HK-2 (cell line): ENCODE measurements at regions not wholly inside any gene's neighbourhood (a gene's known extent, or its start where the extent isn't known, plus 50 kb on each side); places are given as distances from the start of the nearest gene placed in this dataset.
"Not testable (repeated sequence)": the region's sequence is repeated elsewhere in the genome, so short reads cannot be mapped to it uniquely, and the experiment has no call there.

ENCODE experiments used
- DNase-seq: peaks from one replicate; pipeline ENCODE4 v3.0.0-alpha.2; 2018; ENCODE audit not compliant: unreplicated experiment

DNA sequence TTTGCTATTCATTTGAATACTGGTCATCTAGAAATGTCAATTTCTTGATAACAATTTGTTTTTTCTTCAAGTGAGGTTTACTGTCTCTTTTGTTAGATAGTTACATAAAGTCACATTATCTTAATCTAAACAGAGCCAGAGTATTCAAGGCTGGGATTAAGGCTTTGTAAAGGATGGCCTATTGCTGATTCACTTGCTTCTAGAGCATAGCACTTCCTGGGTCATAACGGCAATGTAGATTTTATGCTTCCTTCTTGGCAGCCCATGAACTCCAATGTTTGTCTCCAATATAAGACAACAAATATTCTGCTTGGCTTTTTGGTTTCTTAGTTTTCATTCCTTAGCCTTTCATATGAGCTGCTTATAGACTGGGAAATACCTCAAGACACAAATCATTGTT lies 2007.9 kb upstream of the CDH6 start:
- no peak for DNase-seq

DNA sequence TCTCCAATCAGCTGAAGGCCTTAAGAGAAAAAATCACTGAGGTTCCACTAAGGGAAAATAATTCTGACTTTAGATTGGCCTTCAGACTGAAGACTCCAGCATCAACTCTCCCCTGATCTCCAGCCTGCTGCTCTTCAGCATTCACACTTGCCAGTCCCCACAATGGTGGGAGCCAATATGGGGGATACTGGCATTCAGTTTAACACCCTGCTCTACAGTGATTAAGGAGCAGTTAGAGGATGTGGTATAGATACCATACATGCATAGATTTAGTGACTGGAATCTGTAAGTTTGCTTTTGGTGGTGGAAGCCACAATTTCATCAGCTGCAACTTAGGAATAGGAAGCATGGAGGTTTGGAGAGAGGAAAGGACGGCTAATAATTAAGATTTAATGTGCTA lies 2017.7 kb upstream of the CDH6 start:
- DNase-seq = no peak

DNA sequence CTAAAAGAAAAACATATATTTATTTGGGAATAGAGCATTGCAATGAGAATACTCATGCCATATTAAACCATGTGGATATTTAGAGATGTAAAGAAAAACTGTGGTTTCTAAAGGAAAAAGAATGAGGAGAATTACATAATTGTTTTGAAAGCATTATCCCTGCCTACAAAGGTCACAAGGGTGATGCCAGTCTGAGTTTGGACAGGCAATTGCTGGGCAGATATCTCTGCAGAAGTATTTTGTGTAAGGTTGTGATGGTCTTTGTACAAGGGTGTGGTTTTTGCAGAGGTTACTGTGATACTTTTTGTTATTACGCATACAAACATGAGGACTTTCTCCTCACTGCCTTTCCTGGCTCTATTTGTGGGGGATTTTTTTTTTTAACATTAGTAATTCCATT lies 2022.9 kb upstream of the CDH6 start:
- no peak for DNase-seq

DNA sequence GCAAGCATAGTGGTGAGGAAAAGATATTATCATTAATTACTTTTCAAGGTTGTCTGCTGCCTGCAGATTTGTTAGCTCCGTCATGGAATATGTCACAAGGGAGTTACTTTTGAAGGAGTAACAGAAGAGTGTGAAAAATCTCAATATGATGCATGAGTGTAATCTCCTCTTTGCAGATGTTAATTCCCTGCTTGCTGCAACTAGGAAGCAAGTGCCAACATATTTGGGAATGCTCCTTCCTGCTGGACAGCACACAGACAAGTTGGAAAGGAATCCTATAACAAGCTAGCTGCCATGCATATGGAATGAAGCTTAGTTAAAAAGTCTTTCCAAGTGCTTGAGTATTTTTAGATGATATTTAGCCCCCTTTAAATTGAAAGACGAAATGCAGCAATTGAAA lies 2023.6 kb upstream of the CDH6 start:
- no peak for DNase-seq

DNA sequence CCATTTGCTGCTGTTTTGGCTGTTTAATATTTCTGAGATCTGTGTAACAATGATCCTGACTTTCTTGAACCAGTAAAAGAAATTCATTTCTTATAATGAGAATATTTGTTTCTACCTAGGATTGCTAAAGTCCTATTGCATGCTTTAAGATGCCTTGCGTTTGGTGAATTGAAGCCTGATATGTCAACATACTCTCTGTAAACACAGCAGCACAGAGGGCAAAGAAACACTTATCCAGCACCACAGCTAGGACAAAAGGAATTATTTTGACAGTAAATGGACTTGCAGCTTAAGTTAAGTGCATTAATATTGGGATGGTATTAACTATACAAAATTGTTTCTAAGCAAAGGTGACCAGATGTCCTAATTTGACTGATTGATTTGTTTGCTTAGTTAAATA lies 2031.2 kb upstream of the CDH6 start:
- no peak for DNase-seq

DNA sequence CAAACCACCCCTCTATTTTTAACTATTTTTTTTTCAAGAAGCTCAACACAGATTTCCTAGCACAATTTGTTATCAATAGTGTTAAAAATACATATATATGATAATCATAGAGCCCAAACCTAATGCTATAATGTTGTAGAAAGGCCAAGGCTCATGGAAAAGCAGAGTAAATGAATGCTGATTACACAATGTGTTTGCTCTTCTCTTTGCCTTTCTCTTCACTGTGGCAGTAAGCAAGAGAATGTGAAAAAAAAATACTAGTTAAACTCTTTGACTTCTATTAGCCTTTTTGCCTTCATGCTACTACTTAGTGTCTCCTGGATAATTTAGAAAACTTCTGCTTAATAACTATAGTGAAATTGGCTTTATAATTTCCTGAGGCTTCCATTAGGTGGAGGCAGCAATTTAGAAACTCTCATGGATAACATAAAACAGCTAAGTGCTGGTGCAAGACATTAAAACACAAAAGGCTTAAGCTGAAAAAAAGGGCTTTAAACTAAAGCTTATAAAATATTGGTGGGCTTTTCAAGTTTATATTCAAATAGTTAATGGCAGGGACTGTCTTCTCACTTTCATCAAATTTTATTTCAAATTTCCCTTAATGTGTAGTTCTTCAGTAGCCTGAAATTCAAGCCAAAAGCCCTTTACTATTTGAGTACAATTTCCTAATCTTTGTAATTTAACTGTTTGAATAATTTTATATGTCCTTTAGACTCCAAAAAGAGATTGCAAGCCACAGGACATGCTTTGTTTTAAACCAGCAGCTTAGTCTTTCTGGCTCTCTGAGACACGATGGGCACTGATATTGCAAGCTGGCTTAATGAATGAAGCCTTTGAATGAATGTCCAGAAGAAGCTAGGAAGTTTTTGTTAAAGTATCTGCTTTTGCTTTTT lies 2031.8 kb upstream of the CDH6 start:
- DNase-seq = no peak

DNA sequence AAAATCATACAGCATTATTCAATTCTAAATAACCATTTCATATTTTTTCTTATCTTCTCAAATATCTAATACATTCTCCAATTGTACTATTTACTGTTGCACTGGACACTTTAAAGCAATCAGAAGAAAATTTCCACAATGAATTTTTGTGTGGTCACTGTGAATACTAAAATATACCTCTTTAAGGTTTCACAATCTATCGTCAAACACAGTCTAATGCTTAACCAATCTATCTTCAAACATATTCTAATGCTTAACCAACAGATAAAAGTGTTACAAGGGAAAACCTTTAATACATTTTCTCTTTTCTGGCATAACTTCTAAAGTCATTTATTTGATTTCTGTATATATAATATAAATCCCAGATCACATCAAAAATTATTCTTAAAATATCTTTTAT lies 2035.5 kb upstream of the CDH6 start:
- DNase-seq = no peak

DNA sequence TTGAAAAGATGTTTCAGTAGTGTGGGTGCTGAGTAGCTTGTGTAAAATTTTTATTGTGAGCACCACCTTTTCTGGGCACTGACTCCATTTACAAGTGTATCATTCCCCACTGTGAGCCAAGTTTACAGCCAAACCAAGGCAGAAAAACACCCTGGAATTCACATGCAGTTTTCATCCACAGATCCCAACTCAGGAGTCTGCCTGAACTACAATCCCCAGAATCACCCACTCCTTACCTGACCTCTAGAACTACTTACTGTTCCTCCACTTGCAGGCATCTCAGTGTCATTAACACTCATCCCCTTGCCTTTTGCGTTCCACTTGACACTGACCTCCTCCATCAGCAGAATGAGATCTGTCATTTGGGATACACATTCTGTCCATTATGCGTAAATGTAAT lies 2042.6 kb upstream of the CDH6 start:
- no peak for DNase-seq

DNA sequence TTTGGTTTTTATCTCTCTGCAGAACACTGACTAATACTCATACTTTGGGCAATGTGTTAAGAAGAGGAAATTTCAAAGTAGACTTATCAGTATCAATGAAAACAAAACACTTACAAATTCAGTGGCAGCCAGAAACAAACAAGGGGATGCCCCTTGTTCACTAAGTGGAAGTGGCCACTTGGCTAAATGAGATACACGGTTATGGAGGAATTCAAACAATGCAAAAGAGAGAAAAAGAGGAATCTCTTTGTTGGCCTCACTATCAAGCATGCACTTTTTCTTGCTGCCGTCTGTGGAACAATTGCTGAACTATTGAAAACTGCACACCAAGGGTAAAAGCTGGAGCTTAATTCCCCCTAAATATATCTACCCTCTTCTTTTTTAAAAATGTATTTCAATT lies 2044.9 kb upstream of the CDH6 start:
- DNase-seq = no peak

DNA sequence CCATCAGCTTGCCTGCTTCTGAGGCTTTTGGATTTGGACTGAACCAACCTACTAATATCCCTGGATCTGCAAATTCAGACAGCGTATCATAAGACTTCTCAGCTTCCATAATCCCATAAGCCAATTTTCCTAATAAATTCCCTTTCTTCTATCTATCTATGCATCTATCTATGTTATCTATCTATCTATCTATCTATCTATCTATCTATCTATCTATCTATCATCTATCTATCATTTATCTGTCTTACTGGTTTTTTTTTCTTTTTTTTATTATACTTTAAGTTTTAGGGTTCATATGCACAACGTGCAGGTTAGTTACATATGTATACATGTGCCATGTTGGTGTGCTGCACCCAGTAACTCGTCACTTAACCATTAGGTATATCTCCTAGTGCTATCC lies 2045.4 kb upstream of the CDH6 start:
- DNase-seq = no peak

DNA sequence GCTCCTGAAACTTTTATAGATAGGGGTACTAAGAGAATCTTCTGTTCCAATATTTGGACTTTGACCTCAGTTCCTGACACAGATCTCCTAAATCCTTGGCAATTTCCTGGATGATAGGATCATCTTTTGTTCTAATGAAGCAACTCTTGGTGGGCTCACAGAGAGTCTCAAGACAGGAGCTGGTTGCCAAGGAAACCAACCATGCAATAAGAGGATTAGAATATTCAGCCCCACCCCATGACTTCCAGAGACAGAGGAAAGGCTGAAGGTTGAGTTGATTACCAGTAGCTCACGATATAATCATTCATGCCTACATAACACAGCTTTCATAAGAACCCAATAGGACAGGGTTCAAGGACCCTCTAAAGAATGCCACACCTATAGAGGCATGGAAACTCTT lies 2050.2 kb upstream of the CDH6 start:
- DNase-seq = no peak

DNA sequence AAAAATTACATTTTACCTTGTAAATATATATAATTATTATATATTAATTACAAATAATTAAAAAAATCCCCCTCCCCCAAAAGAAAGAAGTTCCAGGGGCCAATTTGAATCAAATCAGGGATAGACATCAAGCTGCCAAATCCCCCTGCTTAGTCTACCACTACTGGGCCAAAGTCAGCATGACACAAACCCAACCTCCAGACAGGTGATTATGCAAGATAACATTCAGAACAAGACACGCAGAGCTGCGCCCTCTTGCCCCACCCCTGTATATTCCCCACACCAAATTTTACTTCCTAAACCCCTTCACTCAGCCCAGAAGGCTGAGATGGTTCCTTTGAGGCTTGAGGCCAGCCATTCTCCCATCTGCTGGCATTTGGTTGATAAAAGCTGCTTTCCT lies 2059.1 kb upstream of the CDH6 start:
- no peak for DNase-seq

DNA sequence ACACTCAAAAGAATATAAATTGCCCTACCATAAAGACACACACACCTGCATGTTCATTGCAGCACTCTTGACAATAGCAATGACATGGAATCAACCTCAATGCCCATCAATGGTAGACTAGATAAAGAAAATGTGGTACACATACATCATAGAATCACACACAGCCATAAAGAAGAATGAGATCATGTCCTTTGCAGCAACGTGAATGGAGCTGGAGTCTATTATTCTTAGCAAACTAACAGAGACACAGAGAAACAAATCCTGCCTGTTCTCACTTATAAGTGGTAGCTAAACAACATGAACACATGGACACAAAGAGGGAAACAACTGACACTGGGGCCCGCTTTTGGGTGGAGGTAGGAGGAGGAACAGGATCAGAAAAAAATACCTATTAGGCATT lies 2062.2 kb upstream of the CDH6 start:
- no peak for DNase-seq

DNA sequence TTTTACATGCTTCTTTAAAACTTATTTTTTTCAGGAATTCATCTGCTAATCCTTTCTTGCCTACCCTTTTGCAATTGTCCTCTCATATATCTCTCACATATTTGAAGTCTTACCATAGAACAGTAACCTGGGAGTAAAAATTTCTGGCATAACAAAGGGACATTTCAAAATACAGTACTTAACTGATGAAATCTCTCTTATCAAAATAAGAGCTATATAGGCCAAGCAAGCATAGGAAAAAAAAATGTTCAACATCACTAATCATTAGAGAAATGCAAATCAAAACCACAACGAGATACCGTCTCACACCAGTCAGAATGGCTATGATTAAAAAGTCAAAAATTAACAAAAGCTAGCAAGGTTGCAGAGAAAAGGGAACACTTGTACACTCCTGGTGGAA lies 2062.7 kb upstream of the CDH6 start:
- DNase-seq = no peak

DNA sequence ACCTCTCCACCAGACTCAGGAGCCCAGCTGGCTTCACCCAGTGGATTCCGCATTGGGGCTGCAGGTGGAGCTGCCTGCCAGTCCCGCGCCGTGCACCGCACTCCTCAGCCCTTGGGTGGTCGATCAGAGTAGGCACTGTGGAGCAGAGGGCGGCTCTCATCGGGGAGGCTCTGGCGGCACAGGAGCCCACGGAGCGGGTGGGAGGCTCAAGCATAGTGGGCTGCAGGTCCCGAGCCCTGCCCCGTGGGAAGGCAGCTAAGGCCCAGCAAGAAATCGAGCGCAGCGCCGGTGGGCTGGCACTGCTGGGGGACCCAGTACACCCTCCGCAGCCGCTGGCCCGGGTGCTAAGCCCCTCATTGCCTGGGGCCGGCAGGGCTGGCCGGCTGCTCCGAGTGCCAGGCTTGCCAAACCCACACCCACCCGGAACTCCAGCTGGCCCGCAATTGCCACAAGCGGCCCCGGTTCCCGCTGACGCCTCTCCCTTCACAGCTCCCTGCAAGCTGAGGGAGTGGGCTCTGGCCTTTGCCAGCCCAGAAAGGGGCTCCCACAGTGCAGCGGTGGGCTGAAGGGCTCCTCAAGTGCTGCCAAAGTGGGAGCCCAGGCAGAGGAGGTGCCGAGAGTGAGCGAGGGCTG lies 2065.8 kb upstream of the CDH6 start:
- DNase-seq = not testable (repeated sequence)

DNA sequence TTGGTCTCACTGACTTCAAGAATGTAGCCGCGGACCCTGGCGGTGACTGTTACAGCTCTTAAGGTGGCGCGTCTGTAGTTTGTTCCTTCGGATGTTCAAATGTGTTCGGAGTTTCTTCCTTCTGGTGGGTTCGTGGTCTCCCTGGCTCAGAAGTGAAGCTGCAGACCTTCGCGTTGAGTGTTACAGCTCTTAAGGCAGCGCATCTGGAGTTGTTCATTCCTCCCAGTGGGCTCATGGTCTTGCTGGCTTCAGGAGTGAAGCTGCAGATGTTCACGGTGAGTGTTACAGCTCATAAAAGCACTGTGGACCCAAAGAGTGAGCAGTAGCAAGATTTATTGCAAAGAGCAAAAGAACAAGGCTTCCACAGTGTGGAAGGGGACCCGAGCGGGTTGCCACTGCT lies 2067.0 kb upstream of the CDH6 start:
- DNase-seq = not testable (repeated sequence)

DNA sequence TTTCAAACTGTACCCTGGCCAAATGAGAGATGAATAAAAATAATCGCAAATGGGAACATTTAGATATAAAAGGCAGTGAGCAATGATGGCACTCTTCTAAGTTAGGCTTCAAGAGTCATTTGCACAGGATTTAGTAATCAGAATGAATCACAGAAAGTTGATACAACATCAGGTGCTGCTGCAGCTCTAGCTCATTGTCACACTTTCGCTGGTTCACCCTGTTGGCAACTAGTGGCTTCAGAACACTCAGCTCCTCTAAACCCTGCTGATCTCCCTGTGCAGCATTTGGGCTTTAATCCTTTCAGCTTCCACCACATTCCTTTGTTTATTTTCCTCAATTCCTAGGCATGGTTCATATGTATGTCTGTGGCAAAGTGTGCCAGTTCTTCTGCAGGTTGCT lies 2071.2 kb upstream of the CDH6 start:
- DNase-seq = no peak

DNA sequence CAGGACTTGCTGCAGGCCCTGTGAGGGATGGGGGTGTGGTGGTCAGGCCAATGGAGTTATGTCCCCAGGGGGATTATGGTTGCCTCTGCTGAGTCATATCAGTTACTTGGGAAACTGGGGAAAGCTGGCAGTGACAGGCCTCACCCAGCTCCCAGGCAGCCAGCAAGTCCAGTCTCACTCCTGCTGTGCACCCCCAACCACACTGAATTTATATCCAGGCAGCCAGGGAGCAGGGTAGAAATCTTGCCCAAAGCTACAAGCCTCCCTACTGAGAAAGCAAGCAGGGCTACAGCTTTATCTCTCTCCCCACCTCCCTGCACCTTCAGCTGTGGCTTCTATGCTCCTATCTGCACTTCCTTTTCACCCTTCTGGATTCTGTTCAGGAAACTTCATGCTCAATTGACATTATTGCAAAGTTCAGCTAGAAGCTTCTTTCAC lies 2076.0 kb upstream of the CDH9 start:
- no peak for DNase-seq

DNA sequence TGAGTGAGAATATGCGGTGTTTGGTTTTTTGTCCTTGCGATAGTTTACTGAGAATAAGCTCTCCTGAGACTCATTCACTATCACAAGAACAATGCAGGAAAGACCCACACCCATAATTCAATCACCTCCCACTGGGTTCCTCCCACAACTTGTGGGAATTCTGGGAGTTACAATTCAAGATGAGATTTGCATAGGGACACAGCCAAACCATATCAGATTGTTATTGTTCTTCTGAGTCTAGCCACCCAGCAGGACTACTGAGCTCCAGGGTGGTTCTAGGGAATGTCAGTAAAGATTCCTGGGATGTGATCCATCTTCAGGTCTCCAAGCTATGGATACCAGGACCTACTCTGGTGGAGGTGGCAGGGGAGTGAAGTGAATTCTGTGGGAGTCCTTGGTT lies 2075.1 kb upstream of the CDH9 start:
- DNase-seq = no peak

DNA sequence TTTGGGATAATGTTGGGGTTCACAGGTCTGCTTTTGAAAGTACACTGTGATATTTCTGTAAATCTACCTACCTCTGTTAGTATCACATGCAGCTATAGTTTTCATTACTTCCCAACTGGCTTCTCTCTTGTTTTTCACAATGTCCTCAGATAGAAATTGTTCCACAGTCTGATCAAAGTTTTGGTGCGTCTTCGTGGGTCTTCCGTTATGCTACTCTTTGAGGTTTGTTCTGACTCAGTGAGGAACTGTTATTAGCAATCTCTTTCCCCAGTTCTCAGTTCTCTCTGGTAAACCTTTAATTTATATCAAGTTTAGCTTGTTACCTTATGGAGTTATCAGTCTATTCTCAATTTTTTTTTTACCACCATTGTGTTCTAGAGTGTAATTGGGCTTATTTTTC lies 2061.2 kb upstream of the CDH9 start:
- DNase-seq = no peak

DNA sequence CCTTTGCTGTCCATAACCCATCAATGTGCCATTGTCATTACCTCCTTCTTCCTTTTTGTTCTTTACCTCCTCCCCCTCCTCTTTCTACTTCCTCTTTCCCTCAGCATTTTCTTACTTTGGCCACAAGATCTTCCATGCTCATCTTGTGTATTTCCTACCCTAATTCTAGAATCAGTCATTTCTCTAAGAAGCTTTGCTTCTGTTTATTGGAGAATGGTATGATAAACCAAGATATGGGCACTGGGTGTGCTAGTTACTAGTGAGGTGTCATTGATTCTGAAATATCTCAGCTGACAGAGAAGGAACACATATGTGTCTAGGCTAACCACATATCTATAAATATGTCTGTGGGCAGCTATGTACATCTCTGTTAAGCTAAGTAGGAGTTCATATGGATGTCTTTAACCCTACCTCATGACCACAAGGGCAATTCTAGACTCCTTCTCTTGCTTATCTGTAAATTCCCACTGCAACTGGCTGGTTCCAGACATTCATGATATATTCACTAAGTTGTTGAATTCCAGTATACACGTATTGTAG lies 2051.3 kb upstream of the CDH9 start:
- no peak for DNase-seq

DNA sequence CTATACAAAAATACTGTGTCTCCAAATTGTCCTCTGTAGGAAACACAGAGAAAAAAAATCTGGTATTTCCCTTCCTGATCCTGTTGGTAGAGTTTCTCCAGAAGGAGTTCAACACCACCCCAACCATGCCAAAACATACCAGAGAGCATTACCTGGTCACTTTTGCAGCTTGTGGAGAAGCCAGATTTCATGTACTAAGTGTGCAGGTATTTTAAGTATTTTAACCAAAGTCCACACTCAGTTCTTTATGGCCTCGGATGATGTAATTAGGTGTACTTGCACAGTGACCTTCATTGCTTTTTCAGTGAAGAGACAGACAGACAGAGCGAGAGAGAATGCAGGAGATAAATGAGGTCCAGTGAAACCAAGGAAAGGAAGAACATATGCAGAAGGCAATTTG lies 2046.8 kb upstream of the CDH9 start:
- DNase-seq = no peak

DNA sequence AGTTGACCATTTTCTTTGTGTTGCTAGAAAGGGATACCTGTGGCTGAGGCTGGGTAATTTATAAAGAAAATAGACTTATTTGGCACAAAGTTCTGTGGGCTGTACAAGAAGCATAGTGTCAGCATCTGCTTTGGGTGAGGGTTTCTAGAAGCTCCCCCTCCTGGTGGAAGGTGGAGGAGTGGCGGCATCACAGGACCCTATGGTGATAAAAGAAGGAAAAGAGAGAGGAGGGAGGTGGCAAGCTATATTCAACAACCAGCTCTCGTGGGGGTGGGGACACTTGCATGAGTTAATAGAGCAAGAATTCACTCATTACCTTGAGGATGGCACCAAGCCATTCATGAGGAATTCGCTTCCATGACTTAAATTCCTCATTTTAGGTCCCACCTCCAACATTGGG lies 2041.4 kb upstream of the CDH9 start:
- no peak for DNase-seq
